Lung (tissue), 11 donors: ENCODE measurements at regions not wholly inside any gene's neighbourhood (a gene's known extent, or its start where the extent isn't known, plus 50 kb on each side); places are given as distances from the start of the nearest gene placed in this dataset.
A peak's percentile ranks its signal among the peaks of the same experiment; 100 is the strongest.

Experiments
- ATAC-seq: fragments of 200-7000 bp; cut with Tn5 transposase; one replicate; pipeline ENCODE4 v1.9.1; 2020; ENCODE audit warnings: moderate number of reproducible peaks; ENCODE audit not compliant: insufficient read depth, low FRiP score
- DNase-seq, 3 donors: peaks; one replicate each; pipeline ENCODE4 v3.0.0-alpha.2; 2013 to 2017
- H3K27ac ChIP-seq, 2 donors: one replicate each; pipeline ENCODE4 v1.5.1; 2013; ENCODE audit warnings: mild to moderate bottlenecking in 2 of 2, moderate library complexity in 2 of 2, control low read depth in 1 of 2, inconsistent platforms in 1 of 2, low read depth in 1 of 2, low read length in 1 of 2
- H3K27me3 ChIP-seq, 3 donors: one replicate each; pipeline ENCODE4 v1.5.1; 2013; ENCODE audit warnings: low read length in 2 of 3; ENCODE audit not compliant: control insufficient read depth in 3 of 3, insufficient read depth in 3 of 3
- H3K36me3 ChIP-seq, 4 donors: one replicate each; pipeline ENCODE4 v1.5.1; 2013; ENCODE audit warnings: low read length in 4 of 4, mild to moderate bottlenecking in 1 of 4, moderate library complexity in 1 of 4; ENCODE audit not compliant: control insufficient read depth in 4 of 4, insufficient read depth in 4 of 4
- H3K4me1 ChIP-seq, 5 donors: one replicate each; pipeline ENCODE4 v1.5.1; 2013; ENCODE audit warnings: low read length in 5 of 5, mild to moderate bottlenecking in 2 of 5, moderate library complexity in 1 of 5; ENCODE audit not compliant: control insufficient read depth in 5 of 5, insufficient read depth in 5 of 5
- H3K4me3 ChIP-seq: one replicate; pipeline ENCODE4 v1.5.1; 2013; ENCODE audit warnings: mild to moderate bottlenecking, control low read depth, moderate library complexity
- H3K9ac ChIP-seq, 2 donors: one replicate each; pipeline ENCODE4 v1.5.1; 2013; ENCODE audit warnings: low read length in 2 of 2, control low read depth in 1 of 2; ENCODE audit not compliant: insufficient read depth in 1 of 2
- H3K9me3 ChIP-seq, 4 donors: one replicate each; pipeline ENCODE4 v1.5.1; 2013; ENCODE audit warnings: low read length in 3 of 4, mild to moderate bottlenecking in 1 of 4, moderate library complexity in 1 of 4; ENCODE audit not compliant: control insufficient read depth in 4 of 4, insufficient read depth in 3 of 4
- CTCF ChIP-seq: IDR thresholded peaks from 2 replicates; pipeline ENCODE4 v1.5.1; 2012; ENCODE audit warnings: mild to moderate bottlenecking; ENCODE audit errors: control extremely low read depth, extremely low read depth
- WGBS, 2 donors: extraction: QIAGEN DNeasy Blood & Tissue Kit; methylation state at CpG; one replicate each; pipeline ENCODE4 v1.1.7; 2013; 5-methylcytosine and 5-hydroxymethylcytosine counted together
- donor health status: control.
- donor health status: control.
- donor health status: Bipolar disorder and iron deficiency.
- donor health status: healthy.
- donor health status: DM: yes; HTN: yes; CAD: no.

GRCh38 chr2:133635131-133635530, 66.9 kb upstream of the NCKAP5 start:
- H3K27me3 ChIP-seq, result no peaks in the 10 kb centered on the region
- H3K4me1 ChIP-seq, result peaks cover 0 to 4% (median 0%) of the 10 kb centered on the region in 5 donors
- TF ChIP-seq CTCF, result no peak
- no peaks in the 10 kb centered on the region for H3K9me3 ChIP-seq
- H3K27ac ChIP-seq, result no peak overlapping the region
- DNase-seq, result no peak
- no peak overlapping the region for H3K9ac ChIP-seq
- no peak for ATAC-seq
- H3K4me3 ChIP-seq, result no peak overlapping the region
- H3K36me3 ChIP-seq, result no peaks in the 10 kb centered on the region

GRCh38 chr2:133636287-133636686, 68.0 kb upstream of the NCKAP5 start:
- no peak overlapping the region for H3K4me3 ChIP-seq
- no peaks in the 10 kb centered on the region for H3K27me3 ChIP-seq
- ATAC-seq (no peak), DNase-seq (no peak)
- H3K27ac ChIP-seq, result no peak overlapping the region
- H3K9ac ChIP-seq, result no peak overlapping the region
- peaks cover 0 to 4% (median 0%) of the 10 kb centered on the region in 5 donors for H3K4me1 ChIP-seq
- no peaks in the 10 kb centered on the region for H3K9me3 ChIP-seq
- TF ChIP-seq CTCF, result no peak
- H3K36me3 ChIP-seq, result no peaks in the 10 kb centered on the region
- WGBS, 2 donors, result 98% methylated on average over 2 of the region's 2 CpGs

GRCh38 chr2:133640103-133640502, 71.8 kb upstream of the NCKAP5 start:
- no peaks in the 10 kb centered on the region for H3K27me3 ChIP-seq
- no peak for DNase-seq
- ATAC-seq, result no peak
- H3K9ac ChIP-seq, result no peak overlapping the region
- H3K27ac ChIP-seq, result no peak overlapping the region
- peaks cover 0 to 19% (median 3%) of the 10 kb centered on the region in 5 donors for H3K4me1 ChIP-seq
- H3K36me3 ChIP-seq, result no peaks in the 10 kb centered on the region
- TF ChIP-seq CTCF, result no peak
- no peak overlapping the region for H3K4me3 ChIP-seq
- H3K9me3 ChIP-seq, result no peaks in the 10 kb centered on the region

- Histone ChIP-seq H3K27me3 (no peaks in the 10 kb centered on the region), H3K27ac (no peak overlapping the region), H3K4me3 (no peak overlapping the region), H3K9me3 (no peaks in the 10 kb centered on the region), H3K4me1 (peaks cover 0 to 19% (median 3%) of the 10 kb centered on the region in 5 donors), H3K9ac (peak overlapping the region in 1 of 2 donors; percentile 51), H3K36me3 (no peaks in the 10 kb centered on the region)
- no peak for TF ChIP-seq CTCF
- peak; percentile 19 for ATAC-seq
- DNase-seq, result peak in 1 of 3 donors; percentile 26
- WGBS, 2 donors, result 23 to 31% methylated on average over 1 of the region's 1 CpG
Observed at GRCh38 chr2:133641497-133641896, 73.2 kb upstream of the NCKAP5 start.
